Prostate gland (tissue), 2 donors: ENCODE measurements at regions not wholly inside any gene's neighbourhood (a gene's known extent, or its start where the extent isn't known, plus 50 kb on each side); places are given as distances from the start of the nearest gene placed in this dataset.

Experiments
- DNase-seq: peaks from one replicate; pipeline ENCODE4 v3.0.0-alpha.2; 2019; ENCODE audit warnings: low spot score
- H3K27ac ChIP-seq, 2 donors: fragments of 200-600 bp; sonication (generic); 2 replicates each; pipeline ENCODE4 v1.5.1; 2017 to 2019
- H3K27me3 ChIP-seq: fragments of 200-600 bp; sonication (generic); replicated peaks from 2 replicates; pipeline ENCODE4 v1.5.1; 2019; ENCODE audit not compliant: insufficient read depth
- H3K36me3 ChIP-seq, 2 donors: fragments of 200-600 bp; sonication (generic); 1 replicate in 1 of 2; 2 replicates in 1 of 2; pipeline versions ENCODE4 v1.5.1 to v1.8.1; 2017 to 2019
- H3K4me1 ChIP-seq: fragments of 200-600 bp; sonication (generic); replicated peaks from 2 replicates; pipeline ENCODE4 v1.5.1; 2019
- H3K4me3 ChIP-seq, 2 donors: fragments of 200-600 bp; sonication (generic); 2 replicates each; pipeline ENCODE4 v1.5.1; 2017 to 2019
- H3K9me3 ChIP-seq: fragments of 200-600 bp; sonication (generic); 2 replicates; pipeline ENCODE4 v1.5.1; 2017
- POLR2A ChIP-seq: fragments of 450-650 bp; IDR thresholded peaks from one replicate; pipeline ENCODE4 v1.6.1; 2016; ENCODE audit warnings: antibody characterized with exemption, mild to moderate bottlenecking
- POLR2AphosphoS5 ChIP-seq: sonication (generic); formaldehyde crosslinking; IDR thresholded peaks from one replicate; pipeline ENCODE4 v1.6.1; 2017; ENCODE audit warnings: antibody characterized with exemption
- WGBS: methylation state at CpG from one replicate; pipeline ENCODE4 v1.1.5; 2018; 5-methylcytosine and 5-hydroxymethylcytosine counted together
- intact Hi-C: fragments of 100-400 bp; cut with DNase I; formaldehyde crosslinking; loops from one replicate; pipeline ENCODE4 v1.14.2; 2022
- TF ChIP-seq, protein P1 (sequence below), 4 experiments: fragments of 200-600 bp in 2 of 4; fragments of 450-650 bp in 2 of 4; sonication (generic) in 2 of 4; IDR thresholded peaks; 1 replicate in 3 of 4; 2 replicates in 1 of 4; pipeline ENCODE4 v1.5.1; 2016 to 2019; ENCODE audit warnings: antibody characterized with exemption in 4 of 4, mild to moderate bottlenecking in 2 of 4, moderate library complexity in 2 of 4

DNA sequence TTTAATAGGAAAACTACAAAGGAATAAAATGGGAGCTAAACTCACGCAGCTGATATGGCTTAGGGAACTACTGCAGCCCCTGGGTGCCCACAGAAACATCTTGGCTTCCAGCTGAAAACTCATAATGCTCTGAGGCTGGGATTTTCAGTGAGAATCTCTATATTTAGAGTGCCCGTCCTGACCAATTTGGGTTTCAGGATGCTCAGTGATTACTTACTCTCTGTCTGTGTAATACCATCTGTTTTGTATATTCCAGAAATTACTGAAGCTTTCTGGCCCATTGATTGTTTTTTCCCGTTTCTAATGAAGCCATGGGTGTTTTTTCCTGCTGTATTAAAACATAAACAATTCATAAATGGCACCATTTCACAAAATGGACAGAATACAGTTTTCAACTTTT, 50.6 kb upstream of the ZNF385D start:
- Histone ChIP-seq H3K27me3 (no peaks in the 10 kb centered on the region), H3K9me3 (no peaks in the 10 kb centered on the region), H3K4me3 (no peak overlapping the region), H3K36me3 (no peaks in the 10 kb centered on the region), H3K27ac (no peak overlapping the region), H3K4me1 (no peaks in the 10 kb centered on the region)
- TF ChIP-seq POLR2AphosphoS5 (no peak), POLR2A (no peak)
- TF ChIP-seq, protein P1, sequence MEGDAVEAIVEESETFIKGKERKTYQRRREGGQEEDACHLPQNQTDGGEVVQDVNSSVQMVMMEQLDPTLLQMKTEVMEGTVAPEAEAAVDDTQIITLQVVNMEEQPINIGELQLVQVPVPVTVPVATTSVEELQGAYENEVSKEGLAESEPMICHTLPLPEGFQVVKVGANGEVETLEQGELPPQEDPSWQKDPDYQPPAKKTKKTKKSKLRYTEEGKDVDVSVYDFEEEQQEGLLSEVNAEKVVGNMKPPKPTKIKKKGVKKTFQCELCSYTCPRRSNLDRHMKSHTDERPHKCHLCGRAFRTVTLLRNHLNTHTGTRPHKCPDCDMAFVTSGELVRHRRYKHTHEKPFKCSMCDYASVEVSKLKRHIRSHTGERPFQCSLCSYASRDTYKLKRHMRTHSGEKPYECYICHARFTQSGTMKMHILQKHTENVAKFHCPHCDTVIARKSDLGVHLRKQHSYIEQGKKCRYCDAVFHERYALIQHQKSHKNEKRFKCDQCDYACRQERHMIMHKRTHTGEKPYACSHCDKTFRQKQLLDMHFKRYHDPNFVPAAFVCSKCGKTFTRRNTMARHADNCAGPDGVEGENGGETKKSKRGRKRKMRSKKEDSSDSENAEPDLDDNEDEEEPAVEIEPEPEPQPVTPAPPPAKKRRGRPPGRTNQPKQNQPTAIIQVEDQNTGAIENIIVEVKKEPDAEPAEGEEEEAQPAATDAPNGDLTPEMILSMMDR (IDR thresholded peaks at IDR 0.05): no peak
- intact Hi-C loops: no loop called here
- no peak for DNase-seq
- 79% methylated on average over 3 of the region's 3 CpGs for whole genome bisulfite sequencing

DNA sequence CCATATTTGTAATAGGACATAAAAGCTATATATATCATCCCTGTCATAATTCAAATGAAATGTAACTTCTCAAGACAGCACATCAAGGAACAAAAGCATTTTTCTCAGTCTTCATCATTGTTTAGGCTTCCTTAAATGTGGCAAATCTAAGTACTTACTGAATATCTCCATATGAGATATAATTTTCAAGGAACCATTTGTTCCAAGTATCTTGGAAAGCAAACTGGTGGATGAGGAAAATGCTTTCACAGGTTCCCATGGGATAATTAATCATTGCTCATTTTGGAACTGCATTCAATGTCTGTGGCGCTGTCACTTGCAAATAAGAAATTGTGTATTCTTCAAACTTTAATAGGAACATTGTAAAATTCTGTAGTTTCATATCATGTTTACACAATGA, 52.6 kb upstream of the ZNF385D start:
- TF ChIP-seq POLR2AphosphoS5 (peak; percentile 70), POLR2A (no peak)
- Histone ChIP-seq H3K4me3 (no peak overlapping the region), H3K27ac (no peak overlapping the region), H3K4me1 (no peaks in the 10 kb centered on the region), H3K27me3 (no peaks in the 10 kb centered on the region), H3K36me3 (no peaks in the 10 kb centered on the region), H3K9me3 (no peaks in the 10 kb centered on the region)
- 0% methylated on average over 1 of the region's 1 CpG for WGBS
- intact Hi-C loops: no loop called here
- peak; percentile 15 for DNase-seq

DNA sequence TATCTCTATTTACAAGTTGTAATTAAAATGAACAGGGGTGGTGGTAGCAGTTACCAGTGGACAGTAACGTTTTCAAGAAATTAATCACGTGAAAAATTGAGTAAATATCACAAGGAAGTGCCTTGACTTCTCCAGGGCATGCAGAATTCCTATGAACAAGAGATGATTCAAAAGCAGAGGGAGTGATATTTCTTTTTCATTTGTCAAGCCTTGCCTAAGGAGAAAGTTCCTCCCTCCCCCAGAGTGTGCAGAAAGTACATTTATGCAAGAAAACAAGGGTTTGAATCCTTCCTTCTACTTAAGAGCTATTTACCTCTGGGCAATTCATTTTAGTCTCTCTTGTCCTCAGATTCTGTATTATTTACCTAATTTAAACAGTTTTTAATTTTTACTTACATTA, 53.3 kb upstream of the ZNF385D start:
- Histone ChIP-seq H3K27me3 (no peaks in the 10 kb centered on the region), H3K27ac (no peak overlapping the region), H3K4me3 (no peak overlapping the region), H3K36me3 (no peaks in the 10 kb centered on the region), H3K4me1 (no peaks in the 10 kb centered on the region), H3K9me3 (no peaks in the 10 kb centered on the region)
- intact Hi-C loops: no loop called here
- no peak for DNase-seq
- 8% methylated on average over 2 of the region's 2 CpGs for WGBS
- TF ChIP-seq POLR2A (no peak), POLR2AphosphoS5 (no peak)
- TF ChIP-seq, protein P1 (IDR thresholded peaks at IDR 0.05): no peak

DNA sequence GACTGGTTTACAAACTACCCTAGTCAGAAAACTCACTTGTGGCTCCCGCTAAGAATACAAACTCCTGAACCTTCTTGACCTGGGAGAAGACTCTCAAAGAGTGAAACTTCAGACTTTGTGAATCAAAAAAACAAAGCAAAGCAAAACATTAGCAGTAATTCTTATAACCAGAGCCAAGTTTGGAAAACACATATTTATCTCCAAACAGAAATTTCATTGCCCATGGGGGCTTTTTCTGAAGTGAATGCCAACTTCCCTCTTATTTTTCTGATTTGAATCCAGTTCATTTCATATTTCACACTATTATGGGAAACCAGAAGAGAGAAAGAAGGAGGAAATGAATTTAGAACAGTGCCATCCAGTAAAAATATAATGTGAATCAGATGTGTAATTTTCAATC, 55.7 kb upstream of the ZNF385D start:
- Histone ChIP-seq H3K36me3 (no peaks in the 10 kb centered on the region), H3K4me1 (no peaks in the 10 kb centered on the region), H3K27ac (no peak overlapping the region), H3K27me3 (no peaks in the 10 kb centered on the region), H3K9me3 (no peaks in the 10 kb centered on the region), H3K4me3 (no peak overlapping the region)
- DNase-seq: no peak
- 91% methylated on average over 1 of the region's 1 CpG for WGBS
- intact Hi-C loops: no loop called here
- TF ChIP-seq, protein P1 (IDR thresholded peaks at IDR 0.05): no peak
- TF ChIP-seq POLR2AphosphoS5: no peak
- no peak for TF ChIP-seq POLR2A

DNA sequence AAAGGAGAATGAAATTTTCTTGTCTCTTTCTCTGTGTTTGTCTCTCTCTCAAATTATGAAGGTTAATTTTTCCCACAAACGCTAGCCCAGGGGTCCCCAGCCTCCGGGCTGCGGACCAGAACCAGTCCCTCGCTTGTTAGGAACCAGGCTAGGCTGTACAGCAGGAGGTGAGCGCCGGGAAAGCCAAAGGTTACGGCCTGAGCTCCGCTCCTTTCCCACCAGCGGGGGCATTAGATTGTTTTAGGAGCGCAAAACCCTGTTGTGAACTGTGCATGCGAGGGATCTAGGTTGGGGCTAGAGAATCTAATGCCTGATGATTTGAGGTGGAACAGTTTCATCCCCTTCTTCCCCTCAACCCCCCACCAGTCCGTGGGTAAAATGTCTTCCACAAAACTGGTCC, 74.7 kb upstream of the ZNF385D start:
- Histone ChIP-seq H3K36me3 (no peaks in the 10 kb centered on the region), H3K4me1 (no peaks in the 10 kb centered on the region), H3K27me3 (no peaks in the 10 kb centered on the region), H3K27ac (no peak overlapping the region), H3K4me3 (no peak overlapping the region), H3K9me3 (no peaks in the 10 kb centered on the region)
- no peak for DNase-seq
- TF ChIP-seq POLR2A (no peak), POLR2AphosphoS5 (no peak)
- TF ChIP-seq, protein P1 (IDR thresholded peaks at IDR 0.05): no peak
- intact Hi-C loops: no loop called here
- 86% methylated on average over 12 of the region's 12 CpGs for WGBS
